Heart right ventricle (tissue), 16 donors: ENCODE measurements at regions not wholly inside any gene's neighbourhood (a gene's known extent, or its start where the extent isn't known, plus 50 kb on each side); places are given as distances from the start of the nearest gene placed in this dataset.

Experiments
- ATAC-seq, 8 donors: fragments of 200-7000 bp; cut with Tn5 transposase; one replicate each; pipeline ENCODE4 v1.9.1; 2020; ENCODE audit warnings: mild to moderate bottlenecking in 8 of 8, moderate library complexity in 8 of 8, moderate number of reproducible peaks in 1 of 8
- DNase-seq, 2 donors: peaks; one replicate each; pipeline ENCODE4 v3.0.0-alpha.2; 2020
- H3K27ac ChIP-seq, 10 donors: fragments of 200-600 bp; sonication (generic) in 2 of 10; one replicate each; pipeline versions ENCODE4 v1.5.0 to v1.8.0; 2020 to 2022; ENCODE audit warnings: mild to moderate bottlenecking in 3 of 10
- H3K27me3 ChIP-seq, 7 donors: fragments of 200-600 bp; one replicate each; pipeline ENCODE4 v1.8.0; 2021 to 2022; ENCODE audit warnings: mild to moderate bottlenecking in 2 of 7
- H3K36me3 ChIP-seq, 9 donors: fragments of 200-600 bp; sonication (generic) in 1 of 9; one replicate each; pipeline versions ENCODE4 v1.5.0 to v1.8.0; 2020 to 2022; ENCODE audit warnings: mild to moderate bottlenecking in 2 of 9
- H3K4me1 ChIP-seq, 9 donors: fragments of 200-600 bp; sonication (generic) in 1 of 9; one replicate each; pipeline versions ENCODE4 v1.5.0 to v1.8.0; 2020 to 2022; ENCODE audit warnings: mild to moderate bottlenecking in 4 of 9
- H3K4me3 ChIP-seq, 10 donors: fragments of 200-600 bp; sonication (generic) in 2 of 10; one replicate each; pipeline versions ENCODE4 v1.5.0 to v1.8.0; 2020 to 2022; ENCODE audit warnings: mild to moderate bottlenecking in 7 of 10, moderate library complexity in 2 of 10
- H3K9me3 ChIP-seq, 11 donors: fragments of 200-600 bp in 10 of 11; sonication (generic) in 2 of 11; one replicate each; pipeline versions ENCODE4 v1.5.0 to v1.8.0; 2013 to 2022; ENCODE audit warnings: mild to moderate bottlenecking in 2 of 11, control low read depth in 1 of 11, moderate library complexity in 1 of 11
- CTCF ChIP-seq, 9 donors: fragments of 200-600 bp; sonication (generic) in 2 of 9; IDR thresholded peaks; one replicate each; pipeline versions ENCODE4 v1.5.0 to v1.8.0; 2021 to 2022; ENCODE audit warnings: antibody characterized with exemption in 9 of 9, mild to moderate bottlenecking in 5 of 9, moderate library complexity in 1 of 9
- WGBS, 2 donors: extraction: QIAGEN DNeasy Blood & Tissue Kit; methylation state at CpG; one replicate each; pipeline ENCODE4 v1.1.7; 2013; ENCODE audit warnings: inconsistent platforms in 1 of 2; 5-methylcytosine and 5-hydroxymethylcytosine counted together
- intact Hi-C, 10 donors: fragments of 100-400 bp; cut with DNase I; formaldehyde crosslinking; loops; one replicate each; pipeline versions ENCODE4 v1.11.1 to v1.14.2; 2022
- donor health status: Arrhythmogenic right ventricular cardiomyopathy.
- donor health status: ischemic (EF 13 %, LVEDD 7.1; RV severe dilation, severe dysfunction).
- donor health status: healthy with polysubstance abuse.
- donor health status: DM: no; HTN: yes; CAD: no.
- donor health status: DM: no; HTN: no; CAD: no.
- donor health status: ischemic (EF 25% LVEDD 6.9; RV normal size, moderate dysfunction).
- donor health status: ischemic (EF 25% LVEDD 5.7; RV mildly dilated, moderate dysfunction).
- donor health status: healthy.
- donor health status: DM: yes; HTN: yes; CAD: no.
- donor health status: Ischemic cardiomyopathy.
- donor health status: ischemic (EF 35%, LVEDD 5.7; RV mildly dilated, moderate dysfunction).
- donor health status: nonischemic (EF 11% LVEDD 7.7; RV severe dilation, severe dysfunction).
- donor health status: DM: yes; HTN: yes; CAD: no.
- donor health status: PGD.
- donor health status: ischemic (EF 29% LVEDD 5.4; RV normal size, mild dysfunction).
- donor health status: nonischemic (EF 23%, LVEDD 6.1; RV moderate dilation, normal function).

- ATAC-seq (peak; percentile 44 to 84 (median 78)), DNase-seq (no peak)
- H3K4me1 ChIP-seq, result peaks cover 0 to 41% (median 23%) of the 10 kb centered on the region in 9 donors
- no peaks in the 10 kb centered on the region for H3K36me3 ChIP-seq
- WGBS, 2 donors, result 37 to 58% methylated on average over 1 of the region's 1 CpG
- H3K9me3 ChIP-seq, result peaks cover 0 to 19% (median 0%) of the 10 kb centered on the region in 11 donors
- no peaks in the 10 kb centered on the region for H3K27me3 ChIP-seq
- no peak overlapping the region for H3K4me3 ChIP-seq
- intact Hi-C loops, result loop anchor here in 2 of 10 donors (5.0 kb wide), 2 partner anchors 33 to 43 kb away; no protein-coding TSS in a partner anchor
- TF ChIP-seq CTCF (IDR thresholded peaks at IDR 0.05), result no peak
- H3K27ac ChIP-seq, result peak overlapping the region; percentile 19 to 83 (median 66)
Measured at GRCh38 chr1:221118938-221119320, 239.7 kb downstream of the HLX start.

GRCh38 chr1:221122501-221122900 lies 243.3 kb downstream of the HLX start:
- DNase-seq (no peak), ATAC-seq (no peak)
- H3K4me3 ChIP-seq, result no peak overlapping the region
- WGBS, 2 donors, result 61 to 74% methylated on average over 1 of the region's 1 CpG
- H3K27ac ChIP-seq, result no peak overlapping the region
- peaks cover 0 to 23% (median 13%) of the 10 kb centered on the region in 9 donors for H3K4me1 ChIP-seq
- TF ChIP-seq CTCF (IDR thresholded peaks at IDR 0.05), result no peak
- intact Hi-C loops, result no loop called here
- H3K9me3 ChIP-seq, result peaks cover 0 to 20% (median 0%) of the 10 kb centered on the region in 11 donors
- H3K36me3 ChIP-seq, result no peaks in the 10 kb centered on the region
- H3K27me3 ChIP-seq, result no peaks in the 10 kb centered on the region

- no peak for DNase-seq
- TF ChIP-seq CTCF (IDR thresholded peaks at IDR 0.05), result no peak
- Histone ChIP-seq H3K4me3 (no peak overlapping the region), H3K9me3 (peaks cover 0 to 32% (median 6%) of the 10 kb centered on the region in 11 donors), H3K36me3 (no peaks in the 10 kb centered on the region), H3K27me3 (no peaks in the 10 kb centered on the region), H3K4me1 (no peaks in the 10 kb centered on the region), H3K27ac (no peak overlapping the region)
- intact Hi-C loops, result no loop called here
- no peak for ATAC-seq
- WGBS, 2 donors, result 93% methylated on average over 5 of the region's 5 CpGs
Measured at GRCh38 chr1:221125976-221126375, 246.7 kb downstream of the HLX start.

- H3K27me3 ChIP-seq, result no peaks in the 10 kb centered on the region
- H3K27ac ChIP-seq, result no peak overlapping the region
- H3K36me3 ChIP-seq, result no peaks in the 10 kb centered on the region
- intact Hi-C loops, result no loop called here
- H3K4me3 ChIP-seq, result no peak overlapping the region
- DNase-seq (no peak), ATAC-seq (no peak)
- WGBS, 2 donors, result 63 to 64% methylated on average over 2 of the region's 2 CpGs
- no peaks in the 10 kb centered on the region for H3K4me1 ChIP-seq
- TF ChIP-seq CTCF (IDR thresholded peaks at IDR 0.05), result no peak
- peaks cover 0 to 6% (median 0%) of the 10 kb centered on the region in 11 donors for H3K9me3 ChIP-seq
Measured at GRCh38 chr1:221137666-221138065, 258.4 kb downstream of the HLX start.
